ENCODE measurements at regions not wholly inside any gene's neighbourhood (a gene's known extent, or its start where the extent isn't known, plus 50 kb on each side); places are given as distances from the start of the nearest gene placed in this dataset.

GRCh38 chr2:147716906-147717305, 127.9 kb upstream of the ACVR2A start:
- no peak overlapping the region for H2AFZ ChIP-seq
- no peaks in the 10 kb centered on the region for H3K9me3 ChIP-seq (ENCODE audit: insufficient read depth, low read depth)
- H3K36me3 ChIP-seq (ENCODE audit: low read depth): no peaks in the 10 kb centered on the region
- CTCF ChIA-PET: no interaction called here
- H3K4me2 ChIP-seq: no peak overlapping the region
- no TSS peak for BruUV-seq (replicated peaks)
- H3F3A ChIP-seq (ENCODE audit: insufficient read depth, low read depth): no peaks in the 10 kb centered on the region
- intact Hi-C loops (cut with micrococcal nuclease; ENCODE audit: unreplicated experiment): no loop called here
- H3K9me2 ChIP-seq (ENCODE audit: insufficient read depth): no peaks in the 10 kb centered on the region
- H3K4me1 ChIP-seq (replicated peaks; ENCODE audit: insufficient read depth): no peaks in the 10 kb centered on the region
- POLR2A ChIA-PET (ENCODE audit: unreplicated experiment): no interaction called here
- no peak overlapping the region for H3K27ac ChIP-seq
- no peaks in the 10 kb centered on the region for H4K20me1 ChIP-seq (ENCODE audit: insufficient read depth)
- H3K4me3 ChIP-seq: no peak overlapping the region
- no peaks in the 10 kb centered on the region for H3K27me3 ChIP-seq (ENCODE audit: insufficient read depth, low read depth)
- H3K79me2 ChIP-seq (ENCODE audit: low read depth): no peaks in the 10 kb centered on the region
- TF ChIP-seq CTCF (conservative IDR thresholded peaks at IDR 0.05) (no peak), EZH2 (IDR thresholded peaks at IDR 0.05; ENCODE audit: low read depth) (no peak)
- DNase-seq: no peak

GRCh38 chr2:147715807-147716206, 129.0 kb upstream of the ACVR2A start:
- no peak for DNase-seq
- H3K36me3 ChIP-seq (ENCODE audit: low read depth): no peaks in the 10 kb centered on the region
- no peaks in the 10 kb centered on the region for H3K79me2 ChIP-seq (ENCODE audit: low read depth)
- BruUV-seq (replicated peaks): no TSS peak
- H3K9me2 ChIP-seq (ENCODE audit: insufficient read depth): no peaks in the 10 kb centered on the region
- H3K4me3 ChIP-seq: no peak overlapping the region
- intact Hi-C loops (cut with micrococcal nuclease; ENCODE audit: unreplicated experiment): no loop called here
- CTCF ChIA-PET: no interaction called here
- POLR2A ChIA-PET (ENCODE audit: unreplicated experiment): no interaction called here
- H3K4me2 ChIP-seq: no peak overlapping the region
- no peak overlapping the region for H2AFZ ChIP-seq
- no peaks in the 10 kb centered on the region for H3K9me3 ChIP-seq (ENCODE audit: insufficient read depth, low read depth)
- no peak overlapping the region for H3K27ac ChIP-seq
- no peaks in the 10 kb centered on the region for H4K20me1 ChIP-seq (ENCODE audit: insufficient read depth)
- H3F3A ChIP-seq (ENCODE audit: insufficient read depth, low read depth): no peaks in the 10 kb centered on the region
- TF ChIP-seq EZH2 (IDR thresholded peaks at IDR 0.05; ENCODE audit: low read depth) (no peak), CTCF (conservative IDR thresholded peaks at IDR 0.05) (no peak)
- no peaks in the 10 kb centered on the region for H3K4me1 ChIP-seq (replicated peaks; ENCODE audit: insufficient read depth)
- no peaks in the 10 kb centered on the region for H3K27me3 ChIP-seq (ENCODE audit: insufficient read depth, low read depth)

GRCh38 chr2:147714582-147714981, 130.2 kb upstream of the ACVR2A start:
- Histone ChIP-seq H3F3A (ENCODE audit: insufficient read depth, low read depth) (no peaks in the 10 kb centered on the region), H3K27ac (no peak overlapping the region), H3K36me3 (ENCODE audit: low read depth) (no peaks in the 10 kb centered on the region), H2AFZ (no peak overlapping the region), H3K4me3 (no peak overlapping the region), H3K27me3 (ENCODE audit: insufficient read depth, low read depth) (no peaks in the 10 kb centered on the region), H3K4me2 (no peak overlapping the region), H4K20me1 (ENCODE audit: insufficient read depth) (no peaks in the 10 kb centered on the region), H3K9me3 (ENCODE audit: insufficient read depth, low read depth) (no peaks in the 10 kb centered on the region), H3K4me1 (replicated peaks; ENCODE audit: insufficient read depth) (no peaks in the 10 kb centered on the region), H3K9me2 (ENCODE audit: insufficient read depth) (no peaks in the 10 kb centered on the region), H3K79me2 (ENCODE audit: low read depth) (no peaks in the 10 kb centered on the region)
- no TSS peak for BruUV-seq (replicated peaks)
- intact Hi-C loops (cut with micrococcal nuclease; ENCODE audit: unreplicated experiment): no loop called here
- POLR2A ChIA-PET (ENCODE audit: unreplicated experiment): no interaction called here
- CTCF ChIA-PET: no interaction called here
- TF ChIP-seq CTCF (conservative IDR thresholded peaks at IDR 0.05) (no peak), EZH2 (IDR thresholded peaks at IDR 0.05; ENCODE audit: low read depth) (no peak)
- DNase-seq: no peak
